Activated T-cell treated with anti-CD3 and anti-CD28 coated beads, Interleukin-2, amount 50 U/mL, for 72 hours (primary cell): ENCODE measurements at regions not wholly inside any gene's neighbourhood (a gene's known extent, or its start where the extent isn't known, plus 50 kb on each side); places are given as distances from the start of the nearest gene placed in this dataset.
"Not testable (repeated sequence)": the region's sequence is repeated elsewhere in the genome, so short reads cannot be mapped to it uniquely, and the experiment has no call there.

ENCODE experiments used
- ATAC-seq, 2 donors: fragments of 150-1000 bp; cut with Tn5 transposase; replicated peaks in 1 of 2; 2 replicates each; pipeline ENCODE4 v1.10.0; 2021; ENCODE audit warnings: moderate library complexity in 2 of 2, mild to moderate bottlenecking in 1 of 2
- DNase-seq, 2 donors: peaks; one replicate each; pipeline ENCODE4 v3.0.0; 2021 to 2022; ENCODE audit warnings: mixed read lengths in 1 of 2
- H3K27ac Mint-ChIP-seq: one replicate; pipeline ENCODE4 v1.8.0; 2022; ENCODE audit warnings: mild to moderate bottlenecking, moderate library complexity, mixed read lengths
- H3K27me3 Mint-ChIP-seq: one replicate; pipeline ENCODE4 v1.8.0; 2022; ENCODE audit warnings: low read depth, mixed read lengths
- H3K36me3 Mint-ChIP-seq, 2 donors: one replicate each; pipeline ENCODE4 v1.8.0; 2022; ENCODE audit warnings: mixed read lengths in 2 of 2, mild to moderate bottlenecking in 1 of 2; ENCODE audit not compliant: insufficient read depth in 2 of 2
- H3K4me1 Mint-ChIP-seq: one replicate; pipeline ENCODE4 v1.8.0; 2022; ENCODE audit warnings: low read depth, mixed read lengths
- H3K4me3 Mint-ChIP-seq, 2 donors: one replicate each; pipeline ENCODE4 v1.8.0; 2022; ENCODE audit warnings: mild to moderate bottlenecking in 2 of 2, mixed read lengths in 2 of 2, moderate library complexity in 2 of 2
- H3K9me3 Mint-ChIP-seq, 2 donors: one replicate each; pipeline ENCODE4 v1.8.0; 2022; ENCODE audit warnings: mixed read lengths in 2 of 2

DNA sequence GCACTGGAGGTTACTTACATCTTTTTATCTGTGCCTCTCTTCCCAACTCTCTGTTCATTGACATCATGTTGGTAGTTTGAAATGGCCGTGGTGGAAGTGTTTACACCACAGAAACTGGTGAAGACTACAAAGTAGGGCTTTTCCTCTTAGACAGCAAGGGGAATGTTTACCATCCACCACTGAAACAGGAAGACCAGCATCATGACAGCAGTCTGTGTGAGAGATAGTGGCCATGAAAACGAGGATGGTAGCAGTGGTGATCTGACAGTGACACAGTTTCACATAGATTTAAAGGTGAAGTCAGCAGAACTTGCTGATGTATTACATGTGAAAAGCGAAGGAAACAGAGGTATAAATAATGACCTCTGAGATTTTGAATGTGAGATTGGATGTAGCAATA lies 115.7 kb downstream of the CCDC71L start:
- ATAC-seq (peak; percentile 78 to 82), DNase-seq (peak in 1 of 2 donors; percentile 25)
- H3K27ac Mint-ChIP-seq: no peak overlapping the region
- no peaks in the 10 kb centered on the region for H3K27me3 Mint-ChIP-seq
- peak overlapping the region in 1 of 2 donors; percentile 5 for H3K4me3 Mint-ChIP-seq
- no peaks in the 10 kb centered on the region for H3K9me3 Mint-ChIP-seq
- H3K4me1 Mint-ChIP-seq: peaks cover 25% of the 10 kb centered on the region
- H3K36me3 Mint-ChIP-seq: no peaks in the 10 kb centered on the region

DNA sequence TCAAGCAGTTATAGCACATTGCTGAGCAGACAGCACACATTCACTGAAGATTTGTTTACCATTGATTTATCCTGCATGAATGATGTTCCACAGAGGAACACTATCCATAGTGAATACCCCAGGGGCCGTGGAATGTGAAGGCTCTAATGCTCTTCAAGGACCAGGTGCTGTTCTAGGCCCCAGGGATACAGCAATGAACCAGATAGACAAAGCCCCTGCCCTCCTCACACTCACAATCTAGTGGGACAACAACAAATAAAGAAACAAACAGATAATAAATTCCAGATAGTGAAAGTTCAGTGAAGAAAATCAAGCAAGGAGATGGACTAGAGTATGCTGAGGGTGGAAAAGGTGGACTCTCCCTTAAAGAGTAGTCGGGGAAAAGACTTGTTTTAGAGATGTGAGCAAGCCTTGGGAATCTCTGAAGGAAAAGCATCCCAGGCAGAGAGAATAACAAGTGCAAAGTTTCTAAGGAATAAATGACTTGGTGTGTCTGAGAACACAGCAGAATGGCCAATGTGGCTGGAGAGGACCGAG lies 117.7 kb downstream of the CCDC71L start:
- Mint-ChIP-seq H3K27ac (peak overlapping the region; percentile 34), H3K36me3 (no peaks in the 10 kb centered on the region), H3K4me1 (peaks cover 25% of the 10 kb centered on the region), H3K27me3 (no peaks in the 10 kb centered on the region), H3K4me3 (no peak overlapping the region), H3K9me3 (no peaks in the 10 kb centered on the region)
- DNase-seq (no peak), ATAC-seq (no peak)

DNA sequence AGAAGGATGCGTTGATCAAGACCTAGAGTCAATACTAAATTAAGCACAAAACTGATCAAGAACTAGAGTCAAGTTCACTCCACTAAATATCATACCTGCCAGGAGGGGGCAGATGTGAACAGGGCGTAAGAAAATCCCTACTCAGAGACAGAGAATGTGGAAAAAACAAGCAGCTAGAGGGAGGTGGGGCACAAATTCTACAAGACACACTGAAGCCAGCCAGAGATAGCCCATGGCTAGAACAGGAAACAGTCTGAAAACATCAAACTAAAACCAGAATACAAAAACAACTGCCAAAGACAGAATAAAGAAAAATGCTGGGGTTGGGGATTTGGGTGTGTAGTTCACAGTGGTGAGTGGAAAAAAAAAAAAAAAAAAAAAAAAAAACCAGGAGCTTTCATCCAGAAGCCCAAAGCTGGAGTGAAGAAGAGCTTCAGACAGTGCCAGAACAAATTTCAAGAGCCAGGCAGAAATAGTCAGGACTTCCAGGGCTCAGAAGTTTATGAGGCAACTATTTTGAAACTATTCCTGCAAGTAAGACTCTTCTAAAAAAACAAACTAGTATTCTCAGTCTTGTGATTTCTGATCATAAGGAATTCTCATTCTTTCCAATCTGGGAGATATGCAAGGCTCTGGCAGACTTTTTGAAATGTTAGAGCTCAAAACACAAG lies 118.3 kb downstream of the CCDC71L start:
- no peaks in the 10 kb centered on the region for H3K36me3 Mint-ChIP-seq
- DNase-seq (peak; percentile 53 to 62), ATAC-seq (peak; percentile 82 to 83)
- H3K4me3 Mint-ChIP-seq: no peak overlapping the region
- peak overlapping the region; percentile 0 for H3K27ac Mint-ChIP-seq
- H3K9me3 Mint-ChIP-seq: no peaks in the 10 kb centered on the region
- H3K4me1 Mint-ChIP-seq: peaks cover 25% of the 10 kb centered on the region
- H3K27me3 Mint-ChIP-seq: no peaks in the 10 kb centered on the region

DNA sequence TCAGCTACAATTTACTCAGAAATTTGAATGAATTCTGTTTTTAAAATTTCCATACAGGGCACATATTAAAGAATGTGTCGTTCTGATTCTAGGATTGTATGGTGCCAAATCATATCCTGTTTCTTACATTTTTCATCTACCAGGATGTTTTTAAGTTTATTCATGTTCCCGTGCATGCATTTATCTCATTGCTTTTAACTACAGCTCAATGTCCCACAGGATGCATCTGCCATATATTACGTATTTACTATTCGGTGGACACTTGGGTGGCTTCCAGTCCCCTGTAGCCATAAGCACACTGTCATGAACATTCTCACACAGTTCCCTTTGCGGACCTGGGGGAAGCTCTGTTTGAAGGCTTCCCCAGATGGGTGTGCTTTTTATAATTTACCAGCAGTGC lies 122.3 kb downstream of the CCDC71L start:
- Mint-ChIP-seq H3K9me3 (peaks cover 0 to 4% of the 10 kb centered on the region in 2 donors), H3K4me1 (peaks cover 7% of the 10 kb centered on the region), H3K4me3 (no peak overlapping the region), H3K27ac (no peak overlapping the region), H3K36me3 (no peaks in the 10 kb centered on the region), H3K27me3 (no peaks in the 10 kb centered on the region)
- no peak for ATAC-seq
- DNase-seq: no peak

DNA sequence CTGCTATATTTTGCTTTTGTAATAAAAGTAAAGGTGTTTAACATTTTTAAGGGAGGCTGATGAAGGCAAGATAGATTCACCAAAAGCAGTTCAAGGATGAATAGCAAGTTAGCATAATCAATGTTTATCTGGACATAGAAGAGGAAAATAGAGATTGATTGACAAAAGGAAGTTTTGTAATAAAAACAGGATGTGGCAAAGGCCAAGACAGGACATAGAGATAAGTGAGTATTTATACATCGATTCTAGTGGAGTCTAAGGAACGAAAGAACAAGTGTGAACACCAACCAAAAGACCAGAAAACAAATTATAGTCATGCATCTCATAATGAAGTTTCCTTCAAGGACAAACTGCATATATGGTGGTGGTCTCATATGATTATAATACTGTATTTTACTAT lies 123.8 kb downstream of the CCDC71L start:
- Mint-ChIP-seq H3K9me3 (peaks cover 0 to 6% of the 10 kb centered on the region in 2 donors), H3K36me3 (no peaks in the 10 kb centered on the region), H3K4me1 (peaks cover under 1% of the 10 kb centered on the region), H3K4me3 (no peak overlapping the region), H3K27ac (no peak overlapping the region), H3K27me3 (peaks cover 10% of the 10 kb centered on the region)
- no peak for ATAC-seq
- no peak for DNase-seq

DNA sequence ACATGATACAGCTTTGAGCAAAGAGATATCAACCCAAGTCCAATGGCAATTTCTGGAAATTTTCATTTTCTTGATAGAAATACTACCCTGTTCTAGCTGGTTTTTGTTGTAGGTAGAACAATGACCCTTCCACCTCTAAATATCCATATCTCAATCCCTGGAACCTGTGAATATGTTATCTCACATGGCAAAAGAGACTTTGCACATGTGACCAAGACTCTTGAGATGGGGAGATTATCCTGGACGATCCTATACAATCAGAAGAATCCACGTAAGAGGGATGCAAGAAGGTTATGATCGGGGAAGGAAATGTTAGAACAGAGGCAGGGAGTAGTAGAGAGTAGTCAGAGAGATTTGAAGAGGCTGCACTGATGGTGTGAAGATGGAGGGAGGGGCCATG lies 124.9 kb downstream of the CCDC71L start:
- DNase-seq: no peak
- Mint-ChIP-seq H3K27me3 (peaks cover 11% of the 10 kb centered on the region), H3K4me3 (no peak overlapping the region), H3K36me3 (no peaks in the 10 kb centered on the region), H3K27ac (no peak overlapping the region), H3K4me1 (no peaks in the 10 kb centered on the region), H3K9me3 (peaks cover 0 to 6% of the 10 kb centered on the region in 2 donors)
- ATAC-seq: no peak

DNA sequence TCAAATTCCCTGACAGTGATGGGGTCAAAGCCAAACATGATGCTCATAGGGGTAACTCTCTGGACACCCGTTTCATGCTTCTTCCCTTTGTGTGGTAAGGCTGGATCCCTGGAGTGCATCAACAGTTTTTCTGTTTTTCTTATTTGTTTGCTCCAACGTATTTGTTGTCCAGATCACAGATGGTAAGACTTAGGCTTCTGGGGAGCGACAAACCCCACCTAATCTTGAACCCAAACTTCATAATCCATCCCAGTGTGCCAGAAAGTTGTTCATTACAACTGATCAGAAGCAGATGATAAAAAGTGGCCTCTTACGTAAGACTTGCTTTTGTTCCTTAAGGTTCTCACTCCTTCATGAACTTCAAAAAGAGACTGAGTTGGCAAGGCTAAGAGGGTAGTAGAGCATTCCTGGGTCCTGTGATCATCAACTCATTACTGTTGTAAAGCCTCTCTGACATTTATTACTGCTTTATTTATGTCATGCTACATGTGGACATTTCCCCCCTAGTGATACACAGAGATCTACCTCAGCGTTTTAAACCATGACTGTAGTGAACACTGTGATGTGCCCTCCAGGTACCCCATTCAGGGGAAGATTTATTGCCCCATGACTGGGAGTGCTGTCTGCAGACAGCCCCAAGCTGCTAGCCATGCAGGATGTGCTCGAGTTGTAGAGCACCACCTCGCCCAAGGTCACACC lies 125.6 kb downstream of the CCDC71L start:
- H3K9me3 Mint-ChIP-seq: peaks cover 0 to 6% of the 10 kb centered on the region in 2 donors
- no peak for DNase-seq
- no peaks in the 10 kb centered on the region for H3K4me1 Mint-ChIP-seq
- no peak for ATAC-seq
- H3K27me3 Mint-ChIP-seq: peaks cover 11% of the 10 kb centered on the region
- no peak overlapping the region for H3K4me3 Mint-ChIP-seq
- no peaks in the 10 kb centered on the region for H3K36me3 Mint-ChIP-seq
- no peak overlapping the region for H3K27ac Mint-ChIP-seq

DNA sequence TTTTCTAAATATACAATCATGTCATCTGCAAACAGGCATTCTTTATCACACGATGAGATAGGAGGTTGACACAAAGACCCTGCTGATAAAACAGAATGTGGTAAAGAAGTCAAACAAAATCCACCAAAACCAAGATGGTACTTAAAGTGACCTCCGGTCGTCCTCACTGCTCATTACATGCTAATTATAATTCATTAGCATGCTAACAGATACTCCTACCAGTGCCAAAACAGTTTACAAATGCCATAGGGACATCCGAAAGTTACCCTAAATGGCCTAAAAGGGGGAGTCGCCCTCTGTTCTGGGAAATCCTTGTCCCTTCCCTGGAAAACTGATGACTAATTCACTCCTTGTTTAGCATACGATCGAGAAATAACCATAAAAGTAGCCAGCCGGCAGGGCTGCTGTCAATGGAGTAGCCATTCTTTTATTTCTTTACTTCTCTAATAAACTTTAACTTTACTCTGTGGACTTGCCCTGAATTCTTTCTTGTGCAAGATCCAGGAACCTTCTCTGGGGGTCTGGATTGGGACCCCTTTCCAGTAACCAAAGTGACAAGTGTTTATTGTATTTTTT lies 126.6 kb downstream of the CCDC71L start:
- ATAC-seq: no peak

DNA sequence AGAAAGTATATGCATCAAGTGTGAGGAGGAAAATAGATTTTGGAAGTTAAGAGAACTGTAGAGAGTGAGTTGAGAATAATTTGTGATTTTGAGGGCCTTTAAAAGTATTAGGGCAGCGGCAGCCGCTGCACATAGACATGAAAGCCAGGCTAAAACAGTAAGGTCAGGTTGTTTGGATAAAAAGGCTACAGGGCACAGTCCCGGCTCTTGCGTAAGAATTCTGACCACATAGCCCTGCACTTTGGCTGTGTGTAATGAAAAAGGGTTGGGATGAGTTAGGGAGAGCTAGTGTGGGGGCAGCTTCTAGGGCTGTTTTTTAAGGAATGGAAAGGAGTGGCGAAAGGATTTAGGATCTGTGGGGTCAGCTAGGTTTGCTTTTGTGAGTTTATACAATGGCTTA lies 130.8 kb downstream of the CCDC71L start:
- not testable (repeated sequence) for H3K9me3 Mint-ChIP-seq, ATAC-seq, DNase-seq, H3K4me3 Mint-ChIP-seq, H3K4me1 Mint-ChIP-seq, H3K27ac Mint-ChIP-seq, H3K36me3 Mint-ChIP-seq
- peaks cover 11% of the 10 kb centered on the region for H3K27me3 Mint-ChIP-seq

More for the DNA sequence above, 126.6 kb downstream of the CCDC71L start:
- peaks cover 11% of the 10 kb centered on the region for H3K27me3 Mint-ChIP-seq
- DNase-seq: no peak
- no peaks in the 10 kb centered on the region for H3K4me1 Mint-ChIP-seq
- H3K36me3 Mint-ChIP-seq: no peaks in the 10 kb centered on the region
- peaks cover 0 to 6% of the 10 kb centered on the region in 2 donors for H3K9me3 Mint-ChIP-seq
- no peak overlapping the region for H3K4me3 Mint-ChIP-seq
- H3K27ac Mint-ChIP-seq: no peak overlapping the region

DNA sequence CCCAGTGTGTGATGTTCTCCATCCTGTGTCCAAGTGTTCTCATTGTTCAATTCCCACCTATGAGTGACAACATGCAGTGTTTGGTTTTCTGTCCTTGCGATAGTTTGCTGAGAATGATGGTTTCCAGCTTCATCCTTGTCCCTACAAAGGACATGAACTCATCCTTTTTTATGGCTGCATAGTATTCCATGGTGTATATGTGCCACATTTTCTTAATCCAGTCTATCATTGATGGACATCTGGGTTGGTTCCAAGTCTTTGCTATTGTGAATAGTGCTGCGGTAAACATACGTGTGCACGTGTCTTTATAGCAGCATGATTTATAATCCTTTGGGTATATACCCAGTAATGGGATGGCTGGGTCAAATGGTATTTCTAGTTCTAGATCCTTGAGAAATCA lies 134.3 kb downstream of the CCDC71L start:
- DNase-seq, H3K27me3 Mint-ChIP-seq, H3K27ac Mint-ChIP-seq, H3K9me3 Mint-ChIP-seq, H3K4me1 Mint-ChIP-seq, H3K4me3 Mint-ChIP-seq, H3K36me3 Mint-ChIP-seq, ATAC-seq: not testable (repeated sequence)

DNA sequence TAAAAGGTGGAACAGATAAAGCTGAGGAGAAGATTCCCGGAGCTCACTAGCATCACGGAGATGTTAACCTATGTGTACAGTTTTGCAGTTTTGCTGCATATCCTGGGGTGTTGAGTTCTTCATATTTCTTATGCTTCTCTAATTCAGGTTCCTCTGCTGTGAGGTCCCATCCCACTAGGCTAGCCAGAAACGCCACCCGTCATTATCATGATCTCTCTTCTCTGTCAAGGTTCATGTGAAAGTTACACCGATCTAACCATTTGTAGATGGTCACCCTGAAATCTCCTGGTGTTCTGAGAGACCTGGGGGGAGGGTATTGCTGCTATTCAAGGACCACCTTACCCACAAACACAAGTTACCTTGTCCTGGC lies 136.3 kb downstream of the CCDC71L start:
- ATAC-seq (no peak), DNase-seq (no peak)
- Mint-ChIP-seq H3K36me3 (no peaks in the 10 kb centered on the region), H3K4me3 (no peak overlapping the region), H3K27ac (peak overlapping the region; percentile 12), H3K4me1 (peaks cover 6% of the 10 kb centered on the region), H3K9me3 (no peaks in the 10 kb centered on the region), H3K27me3 (peaks cover 16% of the 10 kb centered on the region)

DNA sequence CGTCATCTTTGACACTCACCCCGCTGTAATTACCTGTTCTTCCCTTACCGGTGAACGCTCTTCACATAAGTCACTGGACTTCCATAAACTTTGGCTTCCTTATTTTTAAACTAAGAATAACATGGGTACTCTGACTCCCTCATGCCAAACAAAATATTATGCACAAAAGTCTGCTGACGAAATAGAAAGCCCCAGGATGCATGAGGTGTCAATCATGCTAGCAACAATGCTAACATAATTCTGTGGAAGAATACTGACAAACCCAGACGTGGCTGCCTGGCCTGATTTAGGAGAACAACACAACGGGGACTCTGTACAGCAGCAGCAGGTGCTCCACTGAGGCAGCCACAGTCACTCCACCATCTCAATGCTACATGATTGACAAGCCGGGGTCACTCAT lies 137.5 kb downstream of the CCDC71L start:
- H3K4me1 Mint-ChIP-seq: peaks cover 11% of the 10 kb centered on the region
- H3K27ac Mint-ChIP-seq: no peak overlapping the region
- peaks cover 1 to 4% of the 10 kb centered on the region in 2 donors for H3K36me3 Mint-ChIP-seq
- peaks cover 28% of the 10 kb centered on the region for H3K27me3 Mint-ChIP-seq
- ATAC-seq (no peak), DNase-seq (no peak)
- H3K9me3 Mint-ChIP-seq: no peaks in the 10 kb centered on the region
- H3K4me3 Mint-ChIP-seq: no peak overlapping the region

DNA sequence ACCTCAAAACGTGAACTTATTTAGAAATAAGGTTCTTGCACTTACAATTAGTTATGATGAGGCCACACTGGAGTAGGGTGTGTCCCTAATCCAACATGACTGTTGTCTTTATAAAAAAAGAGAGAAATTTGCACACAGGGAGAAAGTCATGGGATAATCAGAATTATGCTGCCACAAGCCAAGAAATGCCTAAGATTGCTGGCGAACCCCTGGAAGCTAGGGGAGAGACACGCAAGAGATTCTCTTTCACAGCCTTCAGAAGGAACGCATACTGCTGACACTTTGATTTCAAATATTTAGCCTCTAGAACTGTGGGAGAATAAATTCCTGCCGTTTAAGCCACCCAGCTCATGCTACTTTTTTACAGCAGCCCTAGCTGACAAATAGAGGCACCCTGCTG lies 138.3 kb downstream of the CCDC71L start:
- Mint-ChIP-seq H3K27ac (no peak overlapping the region), H3K27me3 (peaks cover 35% of the 10 kb centered on the region), H3K4me1 (peaks cover 11% of the 10 kb centered on the region), H3K9me3 (no peaks in the 10 kb centered on the region), H3K4me3 (no peak overlapping the region), H3K36me3 (peaks cover 1 to 4% of the 10 kb centered on the region in 2 donors)
- DNase-seq: no peak
- ATAC-seq: no peak
